ENCODE measurements at regions not wholly inside any gene's neighbourhood (a gene's known extent, or its start where the extent isn't known, plus 50 kb on each side); places are given as distances from the start of the nearest gene placed in this dataset.

DNA sequence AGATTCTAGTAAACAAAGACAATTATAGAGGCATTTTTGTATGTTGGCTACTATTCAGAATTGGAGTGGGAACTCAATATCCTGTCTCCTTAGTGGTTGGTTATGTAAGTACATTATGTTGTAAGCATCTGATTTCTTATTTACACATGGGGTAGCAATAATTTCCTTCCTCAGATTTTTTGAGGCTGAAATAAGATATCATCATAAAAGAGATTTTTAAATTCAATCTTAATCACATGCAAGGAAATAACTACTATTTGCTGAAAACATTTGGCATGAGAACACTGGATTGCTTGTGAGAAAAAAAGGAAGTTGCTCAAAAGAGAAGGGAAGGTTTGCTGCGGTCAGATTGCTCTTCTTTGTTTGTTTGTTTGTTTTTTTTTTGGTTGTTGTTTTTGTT lies 437.7 kb upstream of the HS3ST1 start:
- Histone ChIP-seq H4K20me1 (ENCODE audit: insufficient read depth) (no peaks in the 10 kb centered on the region), H3F3A (ENCODE audit: insufficient read depth, low read length, poor library complexity, severe bottlenecking) (no peaks in the 10 kb centered on the region), H3K9me3 (ENCODE audit: low read length) (no peaks in the 10 kb centered on the region), H3K9me2 (ENCODE audit: insufficient read depth, low read length) (no peaks in the 10 kb centered on the region), H2AFZ (ENCODE audit: low read depth, low read length) (no peak overlapping the region), H3K9ac (ENCODE audit: low read length) (no peak overlapping the region), H3K36me3 (ENCODE audit: insufficient read depth, low read length) (no peaks in the 10 kb centered on the region), H3K27ac (ENCODE audit: low read length) (no peak overlapping the region), H3K4me2 (ENCODE audit: low read length) (no peak overlapping the region), H3K4me3 (ENCODE audit: low read length) (no peak overlapping the region), H3K27me3 (ENCODE audit: insufficient read depth, low read depth, low read length) (no peaks in the 10 kb centered on the region), H3K79me2 (replicated peaks; ENCODE audit: insufficient read depth, low read length) (no peaks in the 10 kb centered on the region)
- TF ChIP-seq POLR2AphosphoS5 (IDR thresholded peaks at IDR 0.05) = no peak
- TF ChIP-seq, protein P1, sequence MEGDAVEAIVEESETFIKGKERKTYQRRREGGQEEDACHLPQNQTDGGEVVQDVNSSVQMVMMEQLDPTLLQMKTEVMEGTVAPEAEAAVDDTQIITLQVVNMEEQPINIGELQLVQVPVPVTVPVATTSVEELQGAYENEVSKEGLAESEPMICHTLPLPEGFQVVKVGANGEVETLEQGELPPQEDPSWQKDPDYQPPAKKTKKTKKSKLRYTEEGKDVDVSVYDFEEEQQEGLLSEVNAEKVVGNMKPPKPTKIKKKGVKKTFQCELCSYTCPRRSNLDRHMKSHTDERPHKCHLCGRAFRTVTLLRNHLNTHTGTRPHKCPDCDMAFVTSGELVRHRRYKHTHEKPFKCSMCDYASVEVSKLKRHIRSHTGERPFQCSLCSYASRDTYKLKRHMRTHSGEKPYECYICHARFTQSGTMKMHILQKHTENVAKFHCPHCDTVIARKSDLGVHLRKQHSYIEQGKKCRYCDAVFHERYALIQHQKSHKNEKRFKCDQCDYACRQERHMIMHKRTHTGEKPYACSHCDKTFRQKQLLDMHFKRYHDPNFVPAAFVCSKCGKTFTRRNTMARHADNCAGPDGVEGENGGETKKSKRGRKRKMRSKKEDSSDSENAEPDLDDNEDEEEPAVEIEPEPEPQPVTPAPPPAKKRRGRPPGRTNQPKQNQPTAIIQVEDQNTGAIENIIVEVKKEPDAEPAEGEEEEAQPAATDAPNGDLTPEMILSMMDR (IDR thresholded peaks at IDR 0.05; ENCODE audit: poor library complexity, severe bottlenecking) = no peak
- TF ChIP-seq EP300 (conservative IDR thresholded peaks at IDR 0.05; ENCODE audit: poor library complexity, severe bottlenecking) = no peak
- no peak for TF ChIP-seq SMC3 (conservative IDR thresholded peaks at IDR 0.05; ENCODE audit: poor library complexity)
- no peak for TF ChIP-seq EZH2 (IDR thresholded peaks at IDR 0.05; ENCODE audit: borderline replicate concordance, insufficient read depth, low read length, poor library complexity, severe bottlenecking)
- TF ChIP-seq RAD21 (conservative IDR thresholded peaks at IDR 0.05) = no peak
- no peak for TF ChIP-seq MXI1 (conservative IDR thresholded peaks at IDR 0.05; ENCODE audit: poor library complexity, severe bottlenecking)
- TF ChIP-seq, protein P2, sequence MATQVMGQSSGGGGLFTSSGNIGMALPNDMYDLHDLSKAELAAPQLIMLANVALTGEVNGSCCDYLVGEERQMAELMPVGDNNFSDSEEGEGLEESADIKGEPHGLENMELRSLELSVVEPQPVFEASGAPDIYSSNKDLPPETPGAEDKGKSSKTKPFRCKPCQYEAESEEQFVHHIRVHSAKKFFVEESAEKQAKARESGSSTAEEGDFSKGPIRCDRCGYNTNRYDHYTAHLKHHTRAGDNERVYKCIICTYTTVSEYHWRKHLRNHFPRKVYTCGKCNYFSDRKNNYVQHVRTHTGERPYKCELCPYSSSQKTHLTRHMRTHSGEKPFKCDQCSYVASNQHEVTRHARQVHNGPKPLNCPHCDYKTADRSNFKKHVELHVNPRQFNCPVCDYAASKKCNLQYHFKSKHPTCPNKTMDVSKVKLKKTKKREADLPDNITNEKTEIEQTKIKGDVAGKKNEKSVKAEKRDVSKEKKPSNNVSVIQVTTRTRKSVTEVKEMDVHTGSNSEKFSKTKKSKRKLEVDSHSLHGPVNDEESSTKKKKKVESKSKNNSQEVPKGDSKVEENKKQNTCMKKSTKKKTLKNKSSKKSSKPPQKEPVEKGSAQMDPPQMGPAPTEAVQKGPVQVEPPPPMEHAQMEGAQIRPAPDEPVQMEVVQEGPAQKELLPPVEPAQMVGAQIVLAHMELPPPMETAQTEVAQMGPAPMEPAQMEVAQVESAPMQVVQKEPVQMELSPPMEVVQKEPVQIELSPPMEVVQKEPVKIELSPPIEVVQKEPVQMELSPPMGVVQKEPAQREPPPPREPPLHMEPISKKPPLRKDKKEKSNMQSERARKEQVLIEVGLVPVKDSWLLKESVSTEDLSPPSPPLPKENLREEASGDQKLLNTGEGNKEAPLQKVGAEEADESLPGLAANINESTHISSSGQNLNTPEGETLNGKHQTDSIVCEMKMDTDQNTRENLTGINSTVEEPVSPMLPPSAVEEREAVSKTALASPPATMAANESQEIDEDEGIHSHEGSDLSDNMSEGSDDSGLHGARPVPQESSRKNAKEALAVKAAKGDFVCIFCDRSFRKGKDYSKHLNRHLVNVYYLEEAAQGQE (IDR thresholded peaks at IDR 0.05; ENCODE audit: borderline replicate concordance) = no peak
- TF ChIP-seq TAF1 (IDR thresholded peaks at IDR 0.05; ENCODE audit: low read depth) = no peak

GRCh38 chr4:11860996-11861395 lies 432.3 kb upstream of the HS3ST1 start:
- TF ChIP-seq EZH2 (IDR thresholded peaks at IDR 0.05; ENCODE audit: borderline replicate concordance, insufficient read depth, low read length, poor library complexity, severe bottlenecking) = no peak
- TF ChIP-seq, protein P1 (IDR thresholded peaks at IDR 0.05; ENCODE audit: poor library complexity, severe bottlenecking) = no peak
- TF ChIP-seq SMC3 (conservative IDR thresholded peaks at IDR 0.05; ENCODE audit: poor library complexity) = no peak
- no peak for TF ChIP-seq EP300 (conservative IDR thresholded peaks at IDR 0.05; ENCODE audit: poor library complexity, severe bottlenecking)
- TF ChIP-seq TAF1 (IDR thresholded peaks at IDR 0.05; ENCODE audit: low read depth) = no peak
- TF ChIP-seq POLR2AphosphoS5 (IDR thresholded peaks at IDR 0.05) = no peak
- TF ChIP-seq RAD21 (conservative IDR thresholded peaks at IDR 0.05) = no peak
- TF ChIP-seq, protein P2 (IDR thresholded peaks at IDR 0.05; ENCODE audit: borderline replicate concordance) = no peak
- no peak for TF ChIP-seq MXI1 (conservative IDR thresholded peaks at IDR 0.05; ENCODE audit: poor library complexity, severe bottlenecking)
- H3K79me2 ChIP-seq (replicated peaks; ENCODE audit: insufficient read depth, low read length) = no peaks in the 10 kb centered on the region
- no peak overlapping the region for H3K4me3 ChIP-seq (ENCODE audit: low read length)
- no peak overlapping the region for H3K9ac ChIP-seq (ENCODE audit: low read length)
- H3K9me3 ChIP-seq (ENCODE audit: low read length) = no peaks in the 10 kb centered on the region
- H3K36me3 ChIP-seq (ENCODE audit: insufficient read depth, low read length) = no peaks in the 10 kb centered on the region
- H3K27ac ChIP-seq (ENCODE audit: low read length) = no peak overlapping the region
- H3K9me2 ChIP-seq (ENCODE audit: insufficient read depth, low read length) = no peaks in the 10 kb centered on the region
- no peak overlapping the region for H2AFZ ChIP-seq (ENCODE audit: low read depth, low read length)
- H4K20me1 ChIP-seq (ENCODE audit: insufficient read depth) = no peaks in the 10 kb centered on the region
- H3K4me2 ChIP-seq (ENCODE audit: low read length) = no peak overlapping the region
- no peaks in the 10 kb centered on the region for H3F3A ChIP-seq (ENCODE audit: insufficient read depth, low read length, poor library complexity, severe bottlenecking)
- no peaks in the 10 kb centered on the region for H3K27me3 ChIP-seq (ENCODE audit: insufficient read depth, low read depth, low read length)
